DND-41 (cell line): ENCODE measurements at regions not wholly inside any gene's neighbourhood (a gene's known extent, or its start where the extent isn't known, plus 50 kb on each side); places are given as distances from the start of the nearest gene placed in this dataset.

Experiments
- ATAC-seq: fragments of 200-7000 bp; cut with Tn5 transposase; 3 replicates; pipeline ENCODE4 v1.9.1; 2021; ENCODE audit warnings: low read depth; ENCODE audit not compliant: insufficient read depth
- DNase-seq: peaks from one replicate; pipeline ENCODE4 v3.0.0-alpha.2; 2020
- H2AFZ ChIP-seq: 2 replicates; pipeline ENCODE4 v1.6.0; 2012; ENCODE audit warnings: low read depth, low read length
- H3K27ac ChIP-seq: 2 replicates; pipeline ENCODE4 v1.5.1; 2012; ENCODE audit warnings: low read length, inconsistent platforms
- H3K27me3 ChIP-seq: fragments of 200-600 bp; sonication (generic); 2 replicates; pipeline ENCODE4 v1.6.0; 2012; ENCODE audit warnings: low read length, mild to moderate bottlenecking, inconsistent platforms; ENCODE audit not compliant: insufficient read depth, poor library complexity
- H3K36me3 ChIP-seq: 2 replicates; pipeline ENCODE4 v1.5.1; 2012; ENCODE audit warnings: low read length, inconsistent platforms; ENCODE audit not compliant: insufficient read depth
- H3K4me1 ChIP-seq: 2 replicates; pipeline ENCODE4 v1.5.1; 2012; ENCODE audit warnings: mild to moderate bottlenecking, low read length; ENCODE audit not compliant: insufficient read depth
- H3K4me2 ChIP-seq: 2 replicates; pipeline ENCODE4 v1.6.0; 2012; ENCODE audit warnings: mild to moderate bottlenecking, moderate library complexity, low read length, inconsistent platforms; ENCODE audit not compliant: insufficient read depth
- H3K4me3 ChIP-seq, 2 experiments: fragments of 200-600 bp in 1 of 2; shearing (Covaris generic) in 1 of 2; 2 replicates each; pipeline ENCODE4 v1.5.1; 2012 to 2016; ENCODE audit warnings: inconsistent platforms in 2 of 2, low read length in 2 of 2, mild to moderate bottlenecking in 2 of 2, low read depth in 1 of 2, moderate library complexity in 1 of 2
- H3K79me2 ChIP-seq: 2 replicates; pipeline ENCODE4 v1.6.0; 2012; ENCODE audit warnings: low read length, inconsistent platforms; ENCODE audit not compliant: insufficient read depth
- H3K9ac ChIP-seq: 2 replicates; pipeline ENCODE4 v1.6.0; 2012; ENCODE audit warnings: low read depth, mild to moderate bottlenecking, inconsistent platforms, low read length, moderate library complexity
- H3K9me3 ChIP-seq: 2 replicates; pipeline ENCODE4 v1.5.1; 2012; ENCODE audit warnings: low read length, moderate library complexity, mild to moderate bottlenecking, inconsistent platforms; ENCODE audit not compliant: insufficient read depth, severe bottlenecking
- H4K20me1 ChIP-seq: 2 replicates; pipeline ENCODE4 v1.6.0; 2012; ENCODE audit warnings: low read length; ENCODE audit not compliant: insufficient read depth
- CTCF ChIP-seq: IDR thresholded peaks from 2 replicates; pipeline ENCODE4 v1.5.1; 2012; ENCODE audit warnings: borderline replicate concordance, low read length, moderate library complexity, mild to moderate bottlenecking; ENCODE audit not compliant: poor library complexity, severe bottlenecking; ENCODE audit errors: extremely low read depth
- EZH2 ChIP-seq: IDR thresholded peaks from 3 replicates; pipeline ENCODE4 v1.6.1; 2012; ENCODE audit warnings: borderline replicate concordance, low read depth, mild to moderate bottlenecking, moderate library complexity, low read length, inconsistent platforms; ENCODE audit not compliant: severe bottlenecking

GRCh38 chr17:69871318-69871717 lies 203.7 kb upstream of the KCNJ16 start:
- Histone ChIP-seq H3K27ac (no peak overlapping the region), H3K4me3 (no peak overlapping the region), H3K9me3 (no peaks in the 10 kb centered on the region), H3K4me1 (no peaks in the 10 kb centered on the region), H3K4me2 (no peak overlapping the region), H4K20me1 (no peaks in the 10 kb centered on the region), H3K79me2 (no peaks in the 10 kb centered on the region), H3K36me3 (no peaks in the 10 kb centered on the region), H2AFZ (no peak overlapping the region), H3K27me3 (no peaks in the 10 kb centered on the region), H3K9ac (no peak overlapping the region)
- TF ChIP-seq CTCF = no peak
- TF ChIP-seq EZH2 = no peak
- ATAC-seq (no peak), DNase-seq (no peak)

- H3K79me2 ChIP-seq = no peaks in the 10 kb centered on the region
- H3K9ac ChIP-seq = no peak overlapping the region
- no peak overlapping the region for H3K27ac ChIP-seq
- no peak for DNase-seq
- TF ChIP-seq EZH2 (no peak), CTCF (no peak)
- no peaks in the 10 kb centered on the region for H3K36me3 ChIP-seq
- H3K4me2 ChIP-seq = no peak overlapping the region
- H3K9me3 ChIP-seq = no peaks in the 10 kb centered on the region
- H3K27me3 ChIP-seq = no peaks in the 10 kb centered on the region
- no peaks in the 10 kb centered on the region for H4K20me1 ChIP-seq
- H3K4me1 ChIP-seq = no peaks in the 10 kb centered on the region
- no peak overlapping the region for H3K4me3 ChIP-seq
- no peak for ATAC-seq
- H2AFZ ChIP-seq = no peak overlapping the region
Observed at GRCh38 chr17:69872675-69873262, 202.3 kb upstream of the KCNJ16 start.

- ATAC-seq = no peak
- Histone ChIP-seq H3K4me3 (no peak overlapping the region), H3K4me1 (no peaks in the 10 kb centered on the region), H3K9ac (no peak overlapping the region), H3K79me2 (no peaks in the 10 kb centered on the region), H3K9me3 (no peaks in the 10 kb centered on the region), H3K27me3 (no peaks in the 10 kb centered on the region), H4K20me1 (no peaks in the 10 kb centered on the region), H3K4me2 (no peak overlapping the region), H3K36me3 (no peaks in the 10 kb centered on the region), H3K27ac (no peak overlapping the region), H2AFZ (no peak overlapping the region)
- no peak for DNase-seq
- TF ChIP-seq CTCF (no peak), EZH2 (no peak)
Observed at GRCh38 chr17:69874175-69874670, 200.8 kb upstream of the KCNJ16 start.

DNA sequence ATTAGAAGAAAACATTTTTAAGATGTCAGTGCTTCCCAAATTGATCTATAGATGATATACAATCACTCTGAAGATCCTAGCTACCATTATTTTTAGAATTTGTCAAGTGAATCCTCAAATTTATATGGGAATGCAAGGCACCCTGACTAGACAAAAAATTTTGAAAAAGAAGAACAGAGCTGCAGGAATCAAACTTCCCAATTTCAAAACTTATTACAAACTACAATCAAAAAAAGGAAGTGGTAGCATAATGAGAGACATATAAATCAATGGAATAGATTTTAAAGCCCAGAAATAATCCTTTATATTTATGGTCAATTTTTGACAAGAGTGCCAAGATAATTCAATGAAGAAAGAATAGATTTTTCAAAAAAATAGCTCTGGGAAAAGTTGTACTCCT lies 198.3 kb upstream of the KCNJ16 start:
- Histone ChIP-seq H3K36me3 (no peaks in the 10 kb centered on the region), H3K79me2 (no peaks in the 10 kb centered on the region), H2AFZ (no peak overlapping the region), H3K27me3 (no peaks in the 10 kb centered on the region), H3K9ac (no peak overlapping the region), H3K4me1 (no peaks in the 10 kb centered on the region), H4K20me1 (no peaks in the 10 kb centered on the region), H3K9me3 (no peaks in the 10 kb centered on the region), H3K4me3 (no peak overlapping the region), H3K27ac (no peak overlapping the region), H3K4me2 (no peak overlapping the region)
- TF ChIP-seq EZH2 = no peak
- TF ChIP-seq CTCF = no peak
- ATAC-seq (no peak), DNase-seq (no peak)
